ENCODE measurements at regions not wholly inside any gene's neighbourhood (a gene's known extent, or its start where the extent isn't known, plus 50 kb on each side); places are given as distances from the start of the nearest gene placed in this dataset.

DNA sequence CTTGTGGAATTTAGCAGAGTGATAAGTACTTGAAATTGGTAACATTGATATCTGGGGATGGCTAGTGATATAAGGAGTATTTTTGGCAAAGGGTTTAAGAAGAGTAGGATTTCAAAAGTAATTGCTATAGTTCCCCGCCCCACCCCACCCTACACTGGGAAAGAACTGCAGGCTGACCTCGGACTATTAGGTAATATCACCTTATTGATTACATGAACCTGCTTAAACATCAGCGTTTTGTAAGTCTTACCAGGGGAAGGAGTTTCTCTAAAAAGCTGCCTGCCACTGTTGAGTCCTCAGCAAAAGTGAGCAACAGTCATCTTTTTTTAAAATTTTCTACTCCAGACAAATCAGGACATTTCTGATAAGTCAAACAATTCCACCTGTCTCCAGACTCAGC lies 337.3 kb downstream of the DTWD2 start:
- no peaks in the 10 kb centered on the region for H3K36me3 ChIP-seq (ENCODE audit: control insufficient read depth, insufficient read depth, low read length)
- no peak for TF ChIP-seq CTCF (IDR thresholded peaks at IDR 0.05; ENCODE audit: insufficient read depth, low read length, severe bottlenecking)
- no peaks in the 10 kb centered on the region for H3K27me3 ChIP-seq (ENCODE audit: control insufficient read depth, insufficient read depth, low read length)
- no peak overlapping the region for H3K4me3 ChIP-seq (ENCODE audit: low read depth, low read length)
- FAIRE-seq (no peak), DNase-seq (ENCODE audit: low read depth) (no peak)

GRCh38 chr5:118647587-118647986 lies 340.8 kb downstream of the DTWD2 start:
- H3K36me3 ChIP-seq (ENCODE audit: control insufficient read depth, insufficient read depth, low read length) = no peaks in the 10 kb centered on the region

DNA sequence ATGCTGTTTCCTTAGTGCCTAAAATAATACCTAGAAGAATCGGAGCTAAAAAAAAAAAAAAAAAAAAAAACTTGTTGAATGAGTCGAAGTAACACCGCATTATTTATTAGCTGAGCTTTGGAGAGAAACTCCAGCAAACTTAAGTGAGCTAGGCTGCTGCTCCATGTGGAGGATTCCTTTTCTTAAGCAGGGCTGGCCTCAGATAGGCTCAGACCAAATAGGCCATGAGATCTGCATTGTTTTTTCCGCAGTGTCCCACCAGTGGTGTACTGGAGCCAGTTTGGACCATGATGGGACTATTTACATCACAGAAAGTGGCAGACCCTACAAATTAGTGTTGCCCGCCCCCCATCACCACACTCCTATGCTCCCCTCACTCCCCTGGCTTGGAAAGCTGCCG lies 341.4 kb downstream of the DTWD2 start:
- Histone ChIP-seq H3K4me3 (ENCODE audit: low read depth, low read length) (no peak overlapping the region), H3K36me3 (ENCODE audit: control insufficient read depth, insufficient read depth, low read length) (no peaks in the 10 kb centered on the region), H3K27me3 (ENCODE audit: control insufficient read depth, insufficient read depth, low read length) (no peaks in the 10 kb centered on the region)
- no peak for DNase-seq (ENCODE audit: low read depth)
- no peak for FAIRE-seq
- TF ChIP-seq CTCF (IDR thresholded peaks at IDR 0.05; ENCODE audit: insufficient read depth, low read length, severe bottlenecking) = no peak

More at GRCh38 chr5:118647587-118647986, 340.8 kb downstream of the DTWD2 start:
- H3K27me3 ChIP-seq (ENCODE audit: control insufficient read depth, insufficient read depth, low read length) = no peaks in the 10 kb centered on the region
- TF ChIP-seq CTCF (IDR thresholded peaks at IDR 0.05; ENCODE audit: insufficient read depth, low read length, severe bottlenecking) = no peak
- no peak overlapping the region for H3K4me3 ChIP-seq (ENCODE audit: low read depth, low read length)
- DNase-seq (ENCODE audit: low read depth) (no peak), FAIRE-seq (no peak)

DNA sequence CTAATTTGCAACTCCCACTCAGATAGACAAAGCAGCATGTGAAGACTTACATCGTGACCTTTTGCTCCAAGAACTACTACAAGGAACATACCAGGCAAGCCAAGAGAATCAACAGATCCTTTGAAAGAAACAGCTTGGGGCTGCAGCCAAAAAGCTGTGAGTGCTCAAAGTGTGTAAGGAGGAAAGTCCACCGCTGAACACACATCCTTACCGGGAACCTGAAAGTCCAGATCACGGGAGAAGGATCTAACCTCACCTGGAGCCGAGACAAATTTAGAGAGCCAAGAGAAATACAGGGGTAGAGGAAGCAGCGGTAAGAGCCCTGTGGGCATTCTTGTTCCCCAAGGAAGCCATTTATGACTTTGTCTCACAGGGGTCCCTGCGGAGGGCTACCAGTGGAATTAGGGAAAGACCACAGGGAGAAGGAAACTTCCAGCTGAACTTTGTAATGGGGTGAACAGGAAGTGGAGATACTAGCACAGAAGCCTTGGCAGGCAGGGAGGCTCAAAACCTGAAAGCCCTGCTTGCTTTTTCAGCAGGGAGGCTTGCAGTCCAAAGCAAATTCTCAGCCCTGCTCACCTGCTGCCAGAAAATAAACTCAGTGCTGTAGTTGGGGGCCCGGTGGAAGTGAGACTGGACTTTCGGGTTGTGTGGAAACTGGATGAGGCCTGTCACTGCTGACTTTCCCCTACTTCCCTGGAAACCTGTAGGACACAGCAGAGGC lies 350.2 kb downstream of the DTWD2 start:
- FAIRE-seq = no peak
- H3K36me3 ChIP-seq (ENCODE audit: control insufficient read depth, insufficient read depth, low read length) = no peaks in the 10 kb centered on the region
- no peak for DNase-seq (ENCODE audit: low read depth)
- H3K27me3 ChIP-seq (ENCODE audit: control insufficient read depth, insufficient read depth, low read length) = no peaks in the 10 kb centered on the region
- H3K4me3 ChIP-seq (ENCODE audit: low read depth, low read length) = no peak overlapping the region
- TF ChIP-seq CTCF (IDR thresholded peaks at IDR 0.05; ENCODE audit: insufficient read depth, low read length, severe bottlenecking) = no peak

GRCh38 chr5:118628660-118629354 lies 359.5 kb downstream of the DTWD2 start:
- no peak for TF ChIP-seq CTCF (IDR thresholded peaks at IDR 0.05; ENCODE audit: insufficient read depth, low read length, severe bottlenecking)
- no peak for DNase-seq (ENCODE audit: low read depth)
- Histone ChIP-seq H3K36me3 (ENCODE audit: control insufficient read depth, insufficient read depth, low read length) (no peaks in the 10 kb centered on the region), H3K27me3 (ENCODE audit: control insufficient read depth, insufficient read depth, low read length) (no peaks in the 10 kb centered on the region), H3K4me3 (ENCODE audit: low read depth, low read length) (no peak overlapping the region)
- FAIRE-seq = no peak

Data from bronchial epithelial cell (primary cell).